ENCODE measurements at regions not wholly inside any gene's neighbourhood (a gene's known extent, or its start where the extent isn't known, plus 50 kb on each side); places are given as distances from the start of the nearest gene placed in this dataset.
"Not testable (repeated sequence)": the region's sequence is repeated elsewhere in the genome, so short reads cannot be mapped to it uniquely, and the experiment has no call there.

DNA sequence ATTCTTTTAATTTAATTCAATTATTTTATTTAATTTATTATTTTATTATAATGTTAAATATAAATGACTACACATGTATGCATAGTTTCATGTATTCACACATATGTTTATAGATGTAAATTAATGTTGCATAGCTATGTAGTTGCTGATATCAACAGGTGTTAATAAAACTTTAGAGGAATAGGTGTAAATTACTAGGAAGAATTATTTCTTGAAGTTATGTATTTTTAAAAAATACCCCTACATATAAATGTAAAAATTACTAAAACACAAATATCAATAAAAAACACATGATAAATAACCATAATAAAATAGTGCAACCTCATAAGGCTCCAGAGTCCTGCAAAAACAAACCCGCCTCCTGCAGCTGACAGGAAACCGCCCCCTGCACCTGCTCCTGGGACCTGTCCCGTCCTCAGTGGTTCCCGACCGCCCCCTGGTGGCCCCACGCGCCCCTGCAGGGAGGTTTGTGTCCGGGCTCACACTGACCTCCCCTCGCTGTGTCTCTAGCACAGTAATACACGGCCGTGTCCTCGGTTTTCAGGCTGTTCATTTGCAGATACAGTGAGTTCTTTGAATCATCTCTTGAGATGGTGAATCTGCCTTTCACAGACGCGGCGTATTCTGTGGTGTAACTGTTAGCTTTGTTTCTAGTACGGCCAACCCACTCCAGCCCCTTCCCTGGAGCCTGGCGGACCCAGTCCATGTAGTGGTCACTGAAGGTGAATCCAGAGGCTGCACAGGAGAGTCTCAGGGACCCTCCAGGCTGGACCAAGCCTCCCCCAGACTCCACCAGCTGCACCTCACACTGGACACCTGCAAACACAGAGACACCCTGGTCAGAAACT lies 1264.0 kb downstream of the TMEM121 start:
- TF ChIP-seq TAF1 (IDR thresholded peaks at IDR 0.05; ENCODE audit: borderline replicate concordance, low read depth, low read length): no peak
- TF ChIP-seq POLR2AphosphoS5 (IDR thresholded peaks at IDR 0.05; ENCODE audit: low read depth, low read length): no peak
- TF ChIP-seq POLR2A (IDR thresholded peaks at IDR 0.05; ENCODE audit: low read depth, low read length): no peak
- DNase-seq (ENCODE audit: insufficient read length) (peak; percentile 34), FAIRE-seq (peak; percentile 76)

DNA sequence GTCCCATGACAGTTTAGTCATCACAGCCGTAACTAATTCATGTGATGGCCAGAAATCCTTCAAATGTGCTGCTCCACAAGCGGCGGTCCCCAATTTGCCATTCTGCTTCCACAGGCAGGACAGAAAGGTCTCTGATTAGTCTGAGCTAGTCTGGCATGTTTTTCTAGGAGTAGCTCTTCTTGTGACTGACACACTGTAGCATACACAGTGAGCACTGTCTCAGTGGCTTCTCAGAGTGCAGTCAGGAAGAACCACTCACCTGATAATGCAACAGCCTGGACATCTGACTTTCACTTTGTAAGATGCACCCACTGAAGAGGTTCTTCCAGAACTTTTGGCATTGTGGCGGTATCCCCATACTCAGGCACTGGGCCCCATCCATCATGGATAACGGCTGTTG lies 1266.2 kb downstream of the TMEM121 start:
- DNase-seq (ENCODE audit: insufficient read length): peak; percentile 3
- peak; percentile 98 for FAIRE-seq
- no peak for TF ChIP-seq TAF1 (IDR thresholded peaks at IDR 0.05; ENCODE audit: borderline replicate concordance, low read depth, low read length)
- TF ChIP-seq POLR2A (IDR thresholded peaks at IDR 0.05; ENCODE audit: low read depth, low read length): no peak
- TF ChIP-seq POLR2AphosphoS5 (IDR thresholded peaks at IDR 0.05; ENCODE audit: low read depth, low read length): no peak

DNA sequence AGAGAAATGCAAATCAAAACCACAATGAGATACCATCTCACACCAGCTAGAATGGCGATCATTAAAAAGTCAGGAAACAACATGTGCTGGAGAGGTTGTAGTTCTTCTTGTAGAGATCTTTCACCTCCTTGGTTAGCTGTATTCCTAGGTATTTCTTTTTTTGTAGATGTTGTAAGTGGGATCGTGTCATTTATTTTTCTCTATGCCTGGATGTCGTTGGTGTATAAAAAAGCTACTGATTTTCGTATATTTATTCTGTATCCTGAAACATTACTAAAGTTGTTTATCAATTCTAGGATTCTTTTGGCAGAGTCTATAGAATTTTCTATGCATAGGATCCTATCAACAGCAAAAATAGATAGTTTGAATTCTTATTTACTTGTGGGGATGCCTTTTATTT lies 1271.8 kb downstream of the TMEM121 start:
- FAIRE-seq: peak; percentile 17
- not testable (repeated sequence) for DNase-seq (ENCODE audit: insufficient read length)

DNA sequence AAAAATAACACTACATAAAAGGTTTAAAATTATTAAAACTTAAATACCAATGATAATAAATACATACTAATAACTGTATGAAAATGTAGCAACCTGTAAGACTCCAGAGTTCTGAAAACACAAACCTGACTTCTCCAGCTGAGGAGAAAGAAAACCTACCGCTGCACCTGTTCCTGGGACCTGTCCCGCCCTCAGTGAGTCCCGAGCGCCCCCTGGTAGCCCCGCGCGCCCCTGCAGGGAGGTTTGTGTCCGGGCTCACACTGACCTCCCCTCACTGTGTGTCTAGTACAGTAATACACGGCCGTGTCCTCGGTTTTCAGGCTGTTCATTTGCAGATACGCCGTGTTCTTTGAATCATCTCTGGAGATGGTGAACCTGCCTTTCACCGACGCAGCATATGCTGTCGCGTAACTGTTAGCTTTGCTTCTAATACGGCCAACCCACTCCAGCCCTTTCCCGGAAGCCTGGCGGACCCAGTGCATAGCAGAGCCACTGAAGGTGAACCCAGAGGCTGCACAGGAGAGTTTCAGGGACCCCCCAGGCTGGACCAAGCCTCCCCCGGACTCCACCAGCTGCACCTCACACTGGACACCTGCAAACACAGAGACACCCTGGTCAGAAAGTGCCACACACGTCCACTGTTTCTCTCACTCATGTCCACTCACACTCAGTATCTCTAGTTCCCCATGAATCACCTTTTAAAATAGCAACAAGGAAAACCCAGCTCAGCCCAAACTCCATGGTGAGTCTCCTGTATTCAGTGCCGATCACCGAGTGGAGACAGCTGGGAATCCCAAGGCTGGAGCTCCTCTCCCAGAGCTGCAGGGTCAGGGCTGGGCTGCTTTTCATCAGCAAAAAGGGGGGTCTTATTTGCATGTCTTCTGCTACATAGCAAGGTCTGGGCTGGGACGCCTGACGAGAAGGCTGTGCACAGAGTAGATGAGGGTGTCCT lies 1276.3 kb downstream of the TMEM121 start:
- TF ChIP-seq TAF1 (IDR thresholded peaks at IDR 0.05; ENCODE audit: borderline replicate concordance, low read depth, low read length) (no peak), POLR2AphosphoS5 (IDR thresholded peaks at IDR 0.05; ENCODE audit: low read depth, low read length) (no peak), POLR2A (IDR thresholded peaks at IDR 0.05; ENCODE audit: low read depth, low read length) (no peak)
- no peak for DNase-seq (ENCODE audit: insufficient read length)
- FAIRE-seq: no peak

DNA sequence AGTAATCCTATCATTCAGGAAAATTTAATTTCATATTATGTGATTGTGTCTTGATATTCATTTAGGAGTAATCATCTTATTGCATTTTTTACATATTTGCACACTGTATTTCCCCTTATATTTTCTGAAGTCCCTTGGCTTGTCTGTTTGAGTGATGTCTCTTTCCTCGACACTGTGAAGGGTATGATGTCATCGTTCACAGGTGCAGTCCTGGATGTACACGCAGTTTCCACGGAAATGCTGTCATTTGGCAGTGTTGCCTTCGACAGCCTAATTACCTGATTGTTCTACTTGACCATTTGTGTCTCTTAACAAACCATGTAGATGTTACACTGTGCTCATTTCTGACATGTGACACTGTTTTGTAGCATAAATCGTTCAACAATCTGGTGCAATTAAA lies 1277.0 kb downstream of the TMEM121 start:
- DNase-seq (ENCODE audit: insufficient read length): no peak
- peak; percentile 67 for FAIRE-seq
- no peak for TF ChIP-seq POLR2A (IDR thresholded peaks at IDR 0.05; ENCODE audit: low read depth, low read length)
- no peak for TF ChIP-seq TAF1 (IDR thresholded peaks at IDR 0.05; ENCODE audit: borderline replicate concordance, low read depth, low read length)
- TF ChIP-seq POLR2AphosphoS5 (IDR thresholded peaks at IDR 0.05; ENCODE audit: low read depth, low read length): no peak

DNA sequence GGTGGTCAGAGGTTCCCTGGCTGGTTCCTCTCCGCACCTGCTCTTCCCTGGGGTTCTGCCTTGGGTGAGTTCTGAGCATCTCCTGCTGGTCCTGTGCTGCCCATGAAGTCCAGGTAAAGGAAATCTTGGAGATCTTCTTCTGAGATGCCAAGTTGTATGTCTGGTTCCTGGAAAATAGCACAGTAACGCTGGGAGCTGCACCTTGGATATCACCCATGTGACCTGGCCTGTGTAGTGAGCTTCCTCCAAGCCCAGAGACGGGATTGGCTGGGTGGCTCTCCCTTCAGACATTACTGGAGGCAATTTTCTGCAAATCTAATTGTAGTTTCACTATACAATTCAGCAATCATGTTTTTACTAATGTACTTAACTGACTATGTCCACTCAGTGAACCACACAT lies 1281.1 kb downstream of the TMEM121 start:
- no peak for DNase-seq (ENCODE audit: insufficient read length)
- no peak for FAIRE-seq
- no peak for TF ChIP-seq TAF1 (IDR thresholded peaks at IDR 0.05; ENCODE audit: borderline replicate concordance, low read depth, low read length)
- no peak for TF ChIP-seq POLR2A (IDR thresholded peaks at IDR 0.05; ENCODE audit: low read depth, low read length)
- no peak for TF ChIP-seq POLR2AphosphoS5 (IDR thresholded peaks at IDR 0.05; ENCODE audit: low read depth, low read length)

DNA sequence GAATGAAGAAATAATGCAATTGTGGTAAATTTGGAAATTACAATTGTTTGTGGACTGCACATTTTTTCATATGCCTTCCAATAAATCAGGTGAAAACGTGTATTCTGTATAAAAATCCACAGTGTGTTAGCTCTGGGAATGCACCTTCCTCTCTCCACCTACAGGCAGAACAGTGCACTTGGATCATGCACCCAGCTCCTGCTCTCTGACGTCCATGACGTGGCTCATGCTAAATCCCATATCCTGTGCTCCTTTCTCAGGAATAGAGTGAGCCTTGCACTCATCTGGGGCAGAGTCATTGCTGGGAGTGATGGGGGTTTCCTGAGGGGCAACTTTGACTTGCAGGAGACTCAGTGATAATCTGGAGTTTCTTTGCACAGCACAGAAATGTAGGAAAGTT lies 1282.1 kb downstream of the TMEM121 start:
- FAIRE-seq: no peak
- no peak for DNase-seq (ENCODE audit: insufficient read length)
- no peak for TF ChIP-seq POLR2A (IDR thresholded peaks at IDR 0.05; ENCODE audit: low read depth, low read length)
- TF ChIP-seq POLR2AphosphoS5 (IDR thresholded peaks at IDR 0.05; ENCODE audit: low read depth, low read length): no peak
- no peak for TF ChIP-seq TAF1 (IDR thresholded peaks at IDR 0.05; ENCODE audit: borderline replicate concordance, low read depth, low read length)

DNA sequence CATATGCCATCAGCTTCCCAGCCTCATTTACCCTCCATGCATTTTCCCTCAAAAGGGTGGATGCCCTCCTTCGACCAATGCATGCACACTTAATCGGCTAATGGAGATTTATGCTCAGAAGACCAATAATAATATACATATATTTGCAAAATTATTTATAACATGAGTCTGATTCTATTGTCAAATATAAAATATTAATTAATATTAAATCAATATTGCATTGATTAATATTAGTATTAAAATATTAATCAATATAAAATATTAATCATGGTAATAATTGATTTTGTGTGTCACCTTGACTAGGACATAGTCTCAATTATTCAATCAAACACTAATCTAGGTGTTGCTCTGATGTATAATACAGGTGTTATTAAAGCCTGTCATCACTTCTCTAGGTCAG lies 1282.5 kb downstream of the TMEM121 start:
- TF ChIP-seq TAF1 (IDR thresholded peaks at IDR 0.05; ENCODE audit: borderline replicate concordance, low read depth, low read length) (no peak), POLR2A (IDR thresholded peaks at IDR 0.05; ENCODE audit: low read depth, low read length) (no peak)
- no peak for DNase-seq (ENCODE audit: insufficient read length)
- peak; percentile 62 for FAIRE-seq

DNA sequence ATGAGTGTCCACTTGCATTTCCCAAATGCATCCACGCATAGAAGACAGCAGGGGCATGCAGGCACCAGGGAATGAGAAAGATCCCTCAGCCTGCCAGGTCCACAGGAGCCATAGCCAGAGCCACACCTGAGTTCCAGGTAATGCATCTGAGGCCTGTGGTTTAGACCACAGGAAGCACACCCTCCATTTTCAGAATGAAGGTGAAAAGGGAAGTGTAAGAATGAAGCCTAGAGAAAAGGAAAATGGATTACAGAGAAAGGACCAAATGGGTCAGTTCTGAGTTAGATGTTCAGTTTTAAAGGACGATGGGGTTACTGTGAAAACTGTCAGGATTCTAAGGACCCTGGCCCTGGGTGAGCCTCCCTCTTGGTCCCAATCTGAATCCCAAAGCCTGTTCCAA lies 1283.2 kb downstream of the TMEM121 start:
- FAIRE-seq: peak; percentile 9
- no peak for DNase-seq (ENCODE audit: insufficient read length)
- TF ChIP-seq TAF1 (IDR thresholded peaks at IDR 0.05; ENCODE audit: borderline replicate concordance, low read depth, low read length) (no peak), POLR2AphosphoS5 (IDR thresholded peaks at IDR 0.05; ENCODE audit: low read depth, low read length) (no peak), POLR2A (IDR thresholded peaks at IDR 0.05; ENCODE audit: low read depth, low read length) (no peak)

DNA sequence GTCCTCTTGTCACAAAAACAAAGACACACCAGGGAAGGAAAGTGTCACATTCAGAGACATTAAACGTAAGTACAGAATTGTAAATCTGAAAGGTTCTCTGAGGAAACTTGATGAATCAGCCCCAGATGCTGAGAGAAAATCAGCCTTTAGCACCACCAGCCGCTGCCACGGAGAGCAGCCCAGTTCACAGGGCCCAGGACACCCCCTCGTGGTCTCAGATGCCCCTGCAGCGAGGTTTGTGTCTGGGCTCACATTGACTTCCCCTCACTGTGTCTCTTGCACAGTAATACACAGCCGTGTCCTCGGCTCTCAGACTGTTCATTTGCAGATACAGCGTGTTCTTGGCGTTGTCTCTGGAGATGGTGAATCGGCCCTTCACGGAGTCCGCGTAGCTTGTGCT lies 1283.8 kb downstream of the TMEM121 start:
- FAIRE-seq: peak; percentile 96
- not testable (repeated sequence) for DNase-seq (ENCODE audit: insufficient read length)

DNA sequence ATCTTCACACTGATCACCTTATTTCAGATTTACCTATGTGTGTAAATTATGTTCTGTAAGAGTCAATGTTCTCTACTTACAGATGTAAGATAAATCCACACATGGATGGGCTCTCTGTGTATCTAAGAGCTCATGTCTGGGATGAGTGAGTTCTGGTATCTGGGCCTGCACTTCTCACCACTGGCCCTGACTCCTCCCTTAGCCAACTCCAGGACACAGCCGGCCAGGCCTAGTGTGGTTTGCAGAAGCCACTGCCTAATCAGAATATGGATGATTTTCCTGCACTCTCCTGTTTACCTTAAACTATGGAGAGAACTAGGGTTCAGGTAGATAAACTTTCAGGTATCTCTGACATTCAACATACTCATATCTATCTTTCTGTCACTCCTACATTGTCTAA lies 1284.8 kb downstream of the TMEM121 start:
- FAIRE-seq (no peak), DNase-seq (ENCODE audit: insufficient read length) (no peak)
- TF ChIP-seq POLR2A (IDR thresholded peaks at IDR 0.05; ENCODE audit: low read depth, low read length): no peak

DNA sequence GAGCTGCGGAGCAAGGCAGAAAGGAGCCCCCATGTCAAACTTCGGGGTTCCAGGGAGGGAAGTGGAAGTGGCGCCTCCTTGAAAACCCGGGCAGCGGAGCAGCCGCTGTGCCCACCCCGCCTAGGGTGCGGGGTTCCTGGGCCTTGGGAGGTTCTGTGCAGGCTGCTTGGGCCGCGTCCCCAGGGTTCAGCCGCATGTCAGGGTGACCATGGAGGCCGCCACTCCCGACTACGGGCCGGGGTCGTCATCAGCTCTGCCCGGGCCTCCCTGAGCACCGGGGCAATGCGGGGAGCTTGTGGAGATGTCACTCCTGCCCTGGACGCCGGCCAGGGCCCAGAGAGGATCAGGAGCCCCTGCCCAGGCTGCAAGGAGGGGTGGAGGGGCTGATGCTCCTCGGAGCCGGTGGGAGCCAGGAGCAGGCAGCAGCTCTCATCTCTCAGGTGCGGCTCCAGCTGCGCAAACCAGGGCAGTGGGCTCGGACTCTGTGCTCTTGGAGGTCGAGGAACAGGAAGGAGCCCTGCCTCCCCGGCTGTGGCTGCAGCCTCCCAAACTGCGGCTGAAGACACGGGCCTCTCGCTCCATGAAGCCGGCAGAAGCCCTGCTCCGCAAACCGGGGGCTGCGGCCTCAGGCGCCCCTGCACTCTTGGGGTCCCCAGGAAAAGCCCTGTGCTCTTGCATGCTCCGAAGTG lies 1286.5 kb downstream of the TMEM121 start:
- DNase-seq (ENCODE audit: insufficient read length) (no peak), FAIRE-seq (no peak)
- TF ChIP-seq POLR2AphosphoS5 (IDR thresholded peaks at IDR 0.05; ENCODE audit: low read depth, low read length) (no peak), TAF1 (IDR thresholded peaks at IDR 0.05; ENCODE audit: borderline replicate concordance, low read depth, low read length) (no peak), POLR2A (IDR thresholded peaks at IDR 0.05; ENCODE audit: low read depth, low read length) (no peak)
